ENCODE measurements at regions not wholly inside any gene's neighbourhood (a gene's known extent, or its start where the extent isn't known, plus 50 kb on each side); places are given as distances from the start of the nearest gene placed in this dataset.
"Not testable (repeated sequence)": the region's sequence is repeated elsewhere in the genome, so short reads cannot be mapped to it uniquely, and the experiment has no call there.

- Histone ChIP-seq H3K36me3 (ENCODE audit: low read depth, missing control alignments) (no peaks in the 10 kb centered on the region), H3K9me3 (no peaks in the 10 kb centered on the region), H3K27me3 (no peaks in the 10 kb centered on the region), H3K4me1 (no peaks in the 10 kb centered on the region), H3K27ac (no peak overlapping the region), H3K4me3 (no peak overlapping the region)
- WGBS, 2 donors: 83 to 85% methylated on average over 6 to 9 of the region's 9 CpGs
- intact Hi-C loops (cut with DNase I; ENCODE audit: low total_unique reads): no loop called here
- no peak for TF ChIP-seq POLR2A (IDR thresholded peaks at IDR 0.05)
- no peak for TF ChIP-seq CTCF (IDR thresholded peaks at IDR 0.05)
- peak; percentile 6 for DNase-seq
Measured at GRCh38 chr2:239830121-239831000, 194.8 kb downstream of the NDUFA10 start.

DNA sequence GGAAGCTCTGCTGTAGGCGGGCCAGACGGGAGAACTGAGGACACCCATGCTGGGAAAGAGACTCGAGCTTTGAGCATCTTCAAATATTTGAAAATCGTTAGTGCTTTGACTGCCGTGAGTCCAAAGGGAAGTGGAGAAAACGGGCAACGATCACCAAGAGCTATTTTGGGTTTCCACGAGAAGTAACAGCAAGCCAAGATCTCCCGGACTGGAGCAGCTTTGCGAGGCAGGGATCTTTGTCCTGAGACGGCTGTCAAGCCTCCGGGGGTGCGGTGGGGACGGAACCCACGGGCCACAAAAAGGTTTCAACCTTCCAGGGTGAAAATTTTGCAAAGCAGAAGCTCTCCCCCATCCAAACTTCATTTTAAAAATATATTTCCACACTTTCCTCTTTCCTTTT, 195.8 kb downstream of the NDUFA10 start:
- 82 to 95% methylated on average over 15 of the region's 15 CpGs for WGBS, 2 donors
- no peaks in the 10 kb centered on the region for H3K36me3 ChIP-seq (ENCODE audit: low read depth, missing control alignments)
- H3K27me3 ChIP-seq: no peaks in the 10 kb centered on the region
- no peaks in the 10 kb centered on the region for H3K9me3 ChIP-seq
- no peak overlapping the region for H3K4me3 ChIP-seq
- H3K4me1 ChIP-seq: no peaks in the 10 kb centered on the region
- TF ChIP-seq CTCF (IDR thresholded peaks at IDR 0.05) (no peak), POLR2A (IDR thresholded peaks at IDR 0.05) (no peak)
- peak; percentile 3 for DNase-seq
- intact Hi-C loops (cut with DNase I; ENCODE audit: low total_unique reads): no loop called here
- H3K27ac ChIP-seq: no peak overlapping the region

DNA sequence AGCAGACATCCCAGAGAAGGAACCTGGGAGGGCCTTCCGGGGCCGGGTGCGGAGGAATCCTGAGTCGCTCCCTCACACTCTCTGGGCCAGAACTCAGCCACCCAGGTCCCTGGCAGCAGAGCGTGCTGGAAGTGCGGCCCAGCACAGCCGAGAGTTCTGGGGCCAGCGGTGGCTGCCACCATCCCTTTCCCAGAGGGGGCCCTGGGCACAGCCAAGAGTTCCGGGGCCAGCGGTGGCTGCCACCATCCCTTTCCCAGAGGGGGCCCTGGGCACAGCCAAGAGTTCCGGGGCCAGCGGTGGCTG, 196.2 kb downstream of the NDUFA10 start:
- H3K27ac ChIP-seq; DNase-seq; H3K27me3 ChIP-seq; H3K9me3 ChIP-seq; H3K36me3 ChIP-seq (ENCODE audit: low read depth, missing control alignments); H3K4me1 ChIP-seq; H3K4me3 ChIP-seq; intact Hi-C loops (cut with DNase I; ENCODE audit: low total_unique reads): not testable (repeated sequence)
- 90 to 100% methylated on average over 1 to 12 of the region's 12 CpGs for WGBS, 2 donors

GRCh38 chr2:239828192-239828972, 196.8 kb downstream of the NDUFA10 start:
- WGBS, 2 donors: 84 to 87% methylated on average over 18 to 19 of the region's 20 CpGs
- Histone ChIP-seq H3K4me3 (no peak overlapping the region), H3K4me1 (no peaks in the 10 kb centered on the region), H3K27ac (no peak overlapping the region), H3K9me3 (no peaks in the 10 kb centered on the region), H3K27me3 (no peaks in the 10 kb centered on the region), H3K36me3 (ENCODE audit: low read depth, missing control alignments) (no peaks in the 10 kb centered on the region)
- peak; percentile 4 for DNase-seq
- intact Hi-C loops (cut with DNase I; ENCODE audit: low total_unique reads): no loop called here
- TF ChIP-seq CTCF (IDR thresholded peaks at IDR 0.05) (no peak), POLR2A (IDR thresholded peaks at IDR 0.05) (no peak)

DNA sequence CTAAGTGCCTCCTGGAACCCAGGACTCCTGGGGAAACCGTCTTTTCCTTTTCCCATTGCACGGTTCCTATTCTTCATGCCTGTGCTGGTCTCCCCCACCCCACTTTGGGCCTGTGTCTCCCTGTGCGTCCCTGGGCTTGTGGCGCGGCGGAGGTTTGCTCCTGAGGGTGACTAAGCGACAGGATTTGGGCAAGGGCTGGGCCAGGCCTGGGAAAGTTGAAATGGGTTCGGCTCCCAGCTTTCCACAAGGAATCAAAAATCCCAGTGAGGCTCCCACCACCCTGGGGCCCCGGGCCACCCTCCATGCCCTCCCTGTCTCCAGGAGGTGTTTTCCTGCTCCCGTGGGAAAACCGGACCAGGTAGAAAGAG, 197.6 kb downstream of the NDUFA10 start:
- no peak overlapping the region for H3K4me3 ChIP-seq
- H3K36me3 ChIP-seq (ENCODE audit: low read depth, missing control alignments): no peaks in the 10 kb centered on the region
- intact Hi-C loops (cut with DNase I; ENCODE audit: low total_unique reads): no loop called here
- no peak overlapping the region for H3K27ac ChIP-seq
- H3K27me3 ChIP-seq: no peaks in the 10 kb centered on the region
- DNase-seq: peak; percentile 9
- TF ChIP-seq POLR2A (IDR thresholded peaks at IDR 0.05) (no peak), CTCF (IDR thresholded peaks at IDR 0.05) (no peak)
- WGBS, 2 donors: 89 to 92% methylated on average over 6 to 11 of the region's 11 CpGs
- H3K4me1 ChIP-seq: no peaks in the 10 kb centered on the region
- no peaks in the 10 kb centered on the region for H3K9me3 ChIP-seq

Measured in testis (tissue), 2 donors.